Common myeloid progenitor, CD34-positive (primary cell): ENCODE measurements at regions not wholly inside any gene's neighbourhood (a gene's known extent, or its start where the extent isn't known, plus 50 kb on each side); places are given as distances from the start of the nearest gene placed in this dataset.

Experiments
- CTCF ChIA-PET: fragments of 350-600 bp; sonication (Branson Sonifier 250); formaldehyde crosslinking; loops from one replicate; lab custom pipeline; 2021; ENCODE audit warnings: antibody characterized with exemption; lab: Charles Lee
- POLR2A ChIA-PET: fragments of 350-600 bp; sonication (Branson Sonifier 250); formaldehyde crosslinking; loops from one replicate; lab custom pipeline; 2021; ENCODE audit warnings: antibody characterized with exemption; lab: Charles Lee
- DNase-seq, 3 donors: peaks; one replicate each; pipeline versions ENCODE4 v3.0.0 to v3.0.0-alpha.2; 2013
- H3K27ac ChIP-seq, 2 experiments: 1 replicate in 1 of 2; 2 replicates in 1 of 2; pipeline ENCODE4 v1.7.0; 2013; ENCODE audit warnings: inconsistent platforms in 2 of 2, low read length in 2 of 2, mild to moderate bottlenecking in 2 of 2, low read depth in 1 of 2, moderate library complexity in 1 of 2; ENCODE audit not compliant: severe bottlenecking in 2 of 2, insufficient read depth in 1 of 2, poor library complexity in 1 of 2
- H3K27me3 ChIP-seq, 5 experiments: replicated peaks in 2 of 5; 1 replicate in 3 of 5; 2 replicates in 2 of 5; pipeline versions ENCODE4 v1.6.1 to v1.7.0; 2013; ENCODE audit warnings: low read length in 4 of 5, mild to moderate bottlenecking in 2 of 5, moderate library complexity in 2 of 5, inconsistent platforms in 1 of 5; ENCODE audit not compliant: insufficient read depth in 5 of 5, control insufficient read depth in 4 of 5
- H3K36me3 ChIP-seq, 4 experiments: 1 replicate in 2 of 4; 2 replicates in 2 of 4; pipeline versions ENCODE4 v1.6.1 to v1.7.0; 2013; ENCODE audit warnings: low read length in 3 of 4, control low read depth in 1 of 4, mild to moderate bottlenecking in 1 of 4; ENCODE audit not compliant: control insufficient read depth in 4 of 4, insufficient read depth in 4 of 4
- H3K4me1 ChIP-seq, 4 experiments: 1 replicate in 3 of 4; 2 replicates in 1 of 4; pipeline versions ENCODE4 v1.6.1 to v1.7.1; 2013; ENCODE audit warnings: low read length in 3 of 4, mild to moderate bottlenecking in 3 of 4, control low read depth in 1 of 4, inconsistent platforms in 1 of 4, moderate library complexity in 1 of 4; ENCODE audit not compliant: control insufficient read depth in 4 of 4, insufficient read depth in 4 of 4; ENCODE audit errors: control extremely low read depth in 1 of 4
- H3K4me3 ChIP-seq, 7 experiments: 1 replicate in 4 of 7; 2 replicates in 3 of 7; pipeline versions ENCODE4 v1.5.1 to v1.7.0; 2013; ENCODE audit warnings: mild to moderate bottlenecking in 7 of 7, low read length in 6 of 7, moderate library complexity in 6 of 7, inconsistent platforms in 2 of 7, low read depth in 2 of 7, control low read depth in 1 of 7; ENCODE audit not compliant: insufficient read depth in 4 of 7, control insufficient read depth in 1 of 7; ENCODE audit errors: extremely low read depth in 1 of 7
- H3K9me3 ChIP-seq, 5 experiments: 1 replicate in 4 of 5; 2 replicates in 1 of 5; pipeline versions ENCODE4 v1.6.1 to v1.7.1; 2013; ENCODE audit warnings: low read length in 4 of 5, mild to moderate bottlenecking in 2 of 5, inconsistent platforms in 1 of 5, low read depth in 1 of 5, moderate library complexity in 1 of 5; ENCODE audit not compliant: control insufficient read depth in 4 of 5, insufficient read depth in 2 of 5; ENCODE audit errors: control extremely low read depth in 1 of 5
- WGBS: methylation state at CpG from one replicate; pipeline ENCODE4 v1.1.5; 2013; ENCODE audit not compliant: insufficient coverage; 5-methylcytosine and 5-hydroxymethylcytosine counted together

DNA sequence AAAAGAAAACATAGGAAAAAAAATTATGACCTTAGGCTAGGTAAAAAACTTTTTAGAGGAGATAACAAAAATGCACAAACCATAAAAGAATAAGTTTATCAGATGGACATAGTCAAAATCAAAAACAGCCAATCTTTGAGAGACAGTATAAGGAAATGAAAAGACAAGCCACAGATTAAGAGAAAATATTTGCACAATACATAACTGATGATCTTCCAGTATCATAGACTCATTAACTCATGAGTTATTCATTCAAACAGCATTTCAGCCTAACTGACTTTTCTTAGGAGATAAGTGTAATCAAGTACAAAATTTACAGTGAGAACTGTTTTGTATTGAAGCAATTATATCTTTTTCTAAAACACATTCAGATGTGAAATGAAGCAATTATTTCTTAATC, 183.8 kb downstream of the FBXO8 start:
- no peak for DNase-seq
- no peaks in the 10 kb centered on the region for H3K4me1 ChIP-seq
- CTCF ChIA-PET: no interaction called here
- H3K4me3 ChIP-seq: no peak overlapping the region
- no peak overlapping the region for H3K27ac ChIP-seq
- H3K36me3 ChIP-seq: no peaks in the 10 kb centered on the region
- H3K27me3 ChIP-seq: peaks cover 0 to 3% (median 0%) of the 10 kb centered on the region in 5 experiments
- POLR2A ChIA-PET: interaction anchor here (0.7 kb wide), 1 partner anchor 46 kb away, joined by 3 read pairs; no protein-coding TSS in a partner anchor
- no peaks in the 10 kb centered on the region for H3K9me3 ChIP-seq

DNA sequence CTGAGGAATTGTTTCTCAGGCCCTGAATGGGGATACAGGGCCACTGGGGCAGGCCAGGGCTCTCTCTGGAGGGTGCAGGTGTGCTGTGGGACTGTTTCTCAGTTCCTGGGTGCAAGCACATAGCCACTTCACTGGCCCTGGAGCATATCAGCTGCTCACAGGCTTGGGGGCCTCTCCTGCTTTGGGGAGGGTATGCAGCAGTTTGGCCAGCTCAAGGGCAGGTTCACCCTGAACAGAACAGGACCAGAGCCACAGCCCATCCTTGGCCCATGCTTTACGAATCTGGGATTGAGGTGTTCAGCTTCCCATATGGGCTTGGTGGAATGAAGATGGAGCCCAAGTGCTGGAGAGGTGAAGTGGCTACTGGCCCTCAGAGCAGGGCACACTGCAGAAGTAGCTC, 186.5 kb downstream of the FBXO8 start:
- H3K27ac ChIP-seq: no peak overlapping the region
- no peaks in the 10 kb centered on the region for H3K4me1 ChIP-seq
- H3K27me3 ChIP-seq: peaks cover 0 to under 1% (median 0%) of the 10 kb centered on the region in 5 experiments
- no peak overlapping the region for H3K4me3 ChIP-seq
- no peak for DNase-seq
- 100% methylated on average over 1 of the region's 1 CpG for WGBS
- ChIA-PET POLR2A (no interaction called here), CTCF (no interaction called here)
- no peaks in the 10 kb centered on the region for H3K36me3 ChIP-seq
- H3K9me3 ChIP-seq: no peaks in the 10 kb centered on the region

DNA sequence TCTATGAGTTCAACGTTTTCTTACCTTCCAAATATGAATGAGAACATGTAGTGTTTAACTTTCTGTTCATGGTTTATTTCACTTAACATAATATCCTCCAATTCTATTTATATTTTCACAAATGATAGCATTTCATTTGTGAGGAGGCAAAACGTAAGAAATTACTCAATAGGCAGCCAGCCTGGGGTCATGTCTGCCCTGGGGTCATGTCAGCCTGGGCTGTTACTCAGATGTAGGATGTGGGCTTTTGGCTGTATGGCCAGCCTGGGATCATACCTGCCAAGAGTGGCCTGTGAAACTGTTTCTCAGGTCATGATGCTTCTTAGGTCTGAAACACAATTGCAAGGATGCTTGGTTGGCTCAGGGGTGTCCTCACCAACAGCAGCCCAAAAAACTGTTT, 187.0 kb downstream of the FBXO8 start:
- Histone ChIP-seq H3K36me3 (no peaks in the 10 kb centered on the region), H3K4me3 (no peak overlapping the region), H3K4me1 (no peaks in the 10 kb centered on the region), H3K9me3 (no peaks in the 10 kb centered on the region), H3K27me3 (no peaks in the 10 kb centered on the region), H3K27ac (no peak overlapping the region)
- WGBS: no CpG with 5 or more reads among the region's 2 CpGs
- ChIA-PET CTCF (no interaction called here), POLR2A (no interaction called here)
- no peak for DNase-seq

DNA sequence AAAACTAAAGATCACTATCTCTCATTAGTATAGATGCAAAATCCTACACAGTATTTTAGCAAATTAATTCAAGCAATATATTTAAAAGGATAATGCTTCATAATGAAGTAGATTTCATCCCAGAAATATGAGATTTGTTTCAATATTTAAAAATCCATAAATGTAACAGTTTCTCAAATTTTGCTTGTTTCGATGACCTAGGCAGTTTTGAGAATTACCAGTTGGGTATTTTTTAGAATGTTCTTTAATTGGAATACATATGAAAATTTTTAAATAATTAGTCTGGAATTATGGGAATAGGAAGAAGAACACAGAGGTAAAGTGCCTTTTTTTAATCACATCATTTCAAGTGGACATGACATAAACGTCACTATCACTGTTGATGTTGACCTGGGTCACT, 192.3 kb downstream of the FBXO8 start:
- no peaks in the 10 kb centered on the region for H3K36me3 ChIP-seq
- ChIA-PET CTCF (no interaction called here), POLR2A (no interaction called here)
- WGBS: no CpG with 5 or more reads among the region's 2 CpGs
- no peaks in the 10 kb centered on the region for H3K4me1 ChIP-seq
- no peak overlapping the region for H3K27ac ChIP-seq
- H3K27me3 ChIP-seq: peaks cover 0 to 20% (median 2%) of the 10 kb centered on the region in 5 experiments
- no peaks in the 10 kb centered on the region for H3K9me3 ChIP-seq
- no peak overlapping the region for H3K4me3 ChIP-seq
- no peak for DNase-seq

DNA sequence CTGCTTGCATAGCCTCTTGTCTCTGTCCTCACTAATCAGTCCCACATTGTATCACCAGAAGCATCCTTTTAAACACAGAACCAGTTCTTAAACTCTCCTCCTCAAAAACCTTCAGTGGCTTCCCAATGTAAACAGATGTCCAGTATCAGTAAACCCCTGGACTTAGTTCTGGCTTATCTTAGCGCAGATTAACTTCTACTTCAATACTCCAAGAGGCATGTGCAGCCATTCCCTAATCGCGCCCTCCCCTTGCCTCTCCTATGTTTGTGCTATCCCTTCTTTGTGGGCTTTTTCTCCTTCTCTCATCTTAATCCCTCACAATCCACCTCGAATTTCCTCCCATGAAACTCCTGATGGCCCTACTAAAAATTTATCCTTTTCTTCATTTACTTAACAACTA, 193.8 kb downstream of the FBXO8 start:
- Histone ChIP-seq H3K4me3 (no peak overlapping the region), H3K27me3 (peaks cover 0 to 23% (median 2%) of the 10 kb centered on the region in 5 experiments), H3K9me3 (no peaks in the 10 kb centered on the region), H3K36me3 (no peaks in the 10 kb centered on the region), H3K4me1 (no peaks in the 10 kb centered on the region), H3K27ac (no peak overlapping the region)
- WGBS: 100% methylated on average over 3 of the region's 4 CpGs
- POLR2A ChIA-PET: no interaction called here
- DNase-seq: no peak
- CTCF ChIA-PET: no interaction called here

DNA sequence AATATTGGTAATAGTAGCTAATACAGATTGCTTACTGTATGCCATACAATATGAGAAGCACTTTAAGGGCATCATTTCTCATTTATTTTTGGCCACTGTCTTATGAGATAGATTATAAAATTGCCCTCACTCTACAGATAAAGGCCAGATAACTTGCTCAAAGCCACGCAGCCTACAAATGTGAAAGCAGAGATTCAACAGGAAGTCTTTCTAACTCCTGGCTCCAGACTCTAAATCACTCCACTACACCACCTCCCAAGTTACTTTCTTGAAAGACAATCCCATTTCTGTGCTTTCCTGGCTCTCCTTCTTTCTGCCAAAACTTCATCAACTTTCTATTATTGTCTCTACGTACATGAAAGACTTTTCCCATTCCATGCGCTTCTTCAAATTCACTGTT, 194.7 kb downstream of the FBXO8 start:
- ChIA-PET POLR2A (no interaction called here), CTCF (no interaction called here)
- WGBS: 0% methylated on average over 1 of the region's 3 CpGs
- Histone ChIP-seq H3K27ac (no peak overlapping the region), H3K36me3 (no peaks in the 10 kb centered on the region), H3K27me3 (peaks cover 0 to 25% (median 2%) of the 10 kb centered on the region in 5 experiments), H3K4me3 (no peak overlapping the region), H3K9me3 (no peaks in the 10 kb centered on the region), H3K4me1 (no peaks in the 10 kb centered on the region)
- DNase-seq: no peak

DNA sequence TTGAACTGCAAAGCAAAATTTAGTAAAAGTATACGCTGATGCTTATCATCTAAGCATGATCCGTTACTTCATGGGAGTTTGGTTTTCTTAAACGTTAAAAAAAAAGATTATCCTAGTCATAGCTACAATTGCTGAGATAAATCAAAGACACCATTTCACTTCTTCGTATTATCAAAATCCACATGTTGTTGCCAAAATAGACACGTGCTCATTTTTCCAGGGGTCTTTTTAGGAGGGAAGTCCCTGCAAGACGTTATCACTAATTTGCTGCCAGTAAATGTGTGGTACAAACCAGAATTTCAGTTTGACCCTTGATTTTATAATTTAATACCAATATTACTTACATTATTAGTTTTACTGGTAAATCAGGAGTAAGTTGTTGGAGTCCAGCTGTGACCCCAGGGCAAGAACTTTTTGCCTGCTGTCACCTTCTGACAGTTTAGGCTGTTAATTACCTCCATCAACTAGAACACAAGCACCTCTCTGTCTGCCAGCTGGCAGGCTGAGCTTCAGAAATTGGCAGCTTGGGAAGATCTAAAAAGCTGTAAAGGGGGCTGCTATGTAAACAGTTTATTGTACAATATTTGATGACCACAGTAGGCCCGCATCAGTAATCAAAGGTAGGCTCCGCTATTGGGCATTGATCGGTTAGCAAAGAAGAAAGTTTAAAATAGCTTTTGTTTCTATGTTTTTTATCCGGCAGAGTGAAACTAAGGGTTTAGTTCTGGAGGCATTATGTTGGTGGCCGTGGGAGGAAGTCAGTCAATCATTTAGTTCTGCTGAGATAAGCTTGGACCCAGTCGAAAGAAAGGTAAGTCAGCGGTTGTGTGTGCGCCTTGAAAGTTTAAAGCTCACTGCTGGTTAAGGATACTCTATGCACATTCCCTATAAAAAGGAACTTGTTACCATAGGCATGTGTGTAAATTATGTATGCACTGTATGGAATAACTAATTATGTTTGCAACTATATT, 196.4 kb downstream of the FBXO8 start:
- Histone ChIP-seq H3K27me3 (peaks cover 0 to 27% (median 2%) of the 10 kb centered on the region in 5 experiments), H3K27ac (no peak overlapping the region), H3K4me1 (no peaks in the 10 kb centered on the region), H3K36me3 (no peaks in the 10 kb centered on the region), H3K9me3 (no peaks in the 10 kb centered on the region), H3K4me3 (peak overlapping the region in 3 of 7 experiments; percentile 15 to 35 (median 26))
- ChIA-PET POLR2A (no interaction called here), CTCF (no interaction called here)
- peak in 2 of 3 donors; percentile 24 to 45 for DNase-seq
- WGBS: 34% methylated on average over 13 of the region's 14 CpGs
